ENCODE measurements at regions not wholly inside any gene's neighbourhood (a gene's known extent, or its start where the extent isn't known, plus 50 kb on each side); places are given as distances from the start of the nearest gene placed in this dataset.
A peak's percentile ranks its signal among the peaks of the same experiment; 100 is the strongest.
"Not testable (repeated sequence)": the region's sequence is repeated elsewhere in the genome, so short reads cannot be mapped to it uniquely, and the experiment has no call there.

DNA sequence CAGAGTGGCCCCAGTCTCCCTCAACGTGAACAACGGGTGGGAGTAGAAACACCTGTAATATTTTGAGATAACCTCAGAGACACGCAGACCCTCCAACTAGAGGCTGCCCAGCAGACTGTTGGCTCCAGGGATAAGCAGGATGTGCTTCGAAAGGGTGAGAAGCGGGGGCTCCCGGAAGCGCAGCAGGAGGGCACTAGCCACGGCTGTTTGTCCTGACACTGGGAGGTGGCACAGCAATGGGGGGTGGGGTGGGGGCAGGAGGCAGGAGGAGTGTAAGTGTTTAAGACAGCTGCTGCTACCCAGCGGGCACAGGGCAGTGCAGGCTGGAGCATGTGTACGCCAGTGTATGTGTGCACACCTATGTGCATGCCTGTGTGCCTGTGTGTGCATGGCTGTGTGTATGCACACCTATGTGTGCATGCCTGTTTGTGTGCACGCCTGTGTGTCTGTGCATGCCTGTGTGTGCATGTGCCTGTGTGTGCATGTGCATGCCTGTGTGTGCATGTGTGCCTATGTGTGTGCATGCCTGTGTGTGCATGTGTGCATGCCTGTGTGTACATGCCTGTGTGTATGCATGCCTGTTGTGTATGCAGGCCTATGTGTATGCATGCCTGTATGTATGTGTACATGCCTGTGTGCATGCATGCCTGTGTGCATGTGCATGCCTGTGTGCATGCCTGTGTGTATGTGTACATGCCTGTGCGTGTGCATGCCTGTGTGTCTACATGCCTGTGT lies 154.7 kb downstream of the SHANK2 start:
- no peak for DNase-seq (ENCODE audit: low read depth)

DNA sequence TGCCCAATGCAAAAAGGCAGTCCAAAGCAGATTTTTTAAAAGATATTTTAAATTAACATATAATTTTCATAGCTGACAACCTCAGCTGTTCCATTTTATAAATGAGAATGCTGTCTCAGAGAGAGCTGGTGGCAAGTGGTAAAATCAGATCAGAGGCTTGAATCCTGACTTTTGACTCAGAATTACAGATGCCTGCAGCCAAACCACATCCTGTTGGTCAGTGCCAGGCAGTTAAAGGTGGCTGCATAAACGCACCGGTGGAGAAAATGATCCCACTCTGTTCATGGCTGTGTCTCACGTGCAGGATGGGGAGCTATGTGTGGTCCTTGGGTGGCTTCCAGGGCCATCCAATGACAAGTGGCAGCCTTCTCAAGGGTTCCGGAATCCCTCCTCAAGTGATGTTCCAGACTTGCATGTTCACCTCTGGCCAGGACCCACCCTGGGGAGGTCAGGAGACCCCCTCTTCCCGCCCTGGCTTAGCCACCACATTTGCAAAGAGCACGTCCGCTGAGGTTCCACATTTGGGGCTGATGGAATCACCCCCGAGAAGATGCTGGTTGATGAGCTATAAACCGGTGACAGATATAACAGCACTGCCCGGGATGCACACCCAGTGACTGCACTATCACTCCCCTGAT lies 155.5 kb downstream of the SHANK2 start:
- no peak for DNase-seq (ENCODE audit: low read depth)

DNA sequence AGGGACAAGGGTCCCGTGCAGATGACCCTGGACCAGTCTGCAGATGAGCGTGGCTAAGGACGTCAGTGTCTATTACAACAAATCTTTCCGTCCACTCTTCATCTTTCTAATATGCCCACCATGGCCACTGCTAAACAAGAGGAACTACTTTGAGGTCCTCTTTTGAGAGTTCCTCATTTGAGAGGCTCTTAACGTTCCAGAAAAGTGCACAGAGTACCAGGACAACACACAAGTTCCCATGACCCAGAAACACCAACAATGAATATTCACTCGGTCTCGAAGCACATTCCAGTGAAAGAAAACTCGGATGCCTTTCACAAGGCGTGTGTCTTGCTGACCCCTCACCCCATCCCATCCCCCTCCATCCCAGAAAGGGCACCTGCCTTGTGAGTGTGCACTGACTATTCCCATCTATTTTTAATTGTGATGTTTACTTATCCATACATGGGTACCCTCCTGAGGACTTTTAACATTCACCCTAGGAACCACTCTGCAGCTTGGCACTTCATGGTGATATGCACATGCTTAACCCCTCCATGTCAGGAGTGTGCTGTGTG lies 157.0 kb downstream of the SHANK2 start:
- no peak for DNase-seq (ENCODE audit: low read depth)

DNA sequence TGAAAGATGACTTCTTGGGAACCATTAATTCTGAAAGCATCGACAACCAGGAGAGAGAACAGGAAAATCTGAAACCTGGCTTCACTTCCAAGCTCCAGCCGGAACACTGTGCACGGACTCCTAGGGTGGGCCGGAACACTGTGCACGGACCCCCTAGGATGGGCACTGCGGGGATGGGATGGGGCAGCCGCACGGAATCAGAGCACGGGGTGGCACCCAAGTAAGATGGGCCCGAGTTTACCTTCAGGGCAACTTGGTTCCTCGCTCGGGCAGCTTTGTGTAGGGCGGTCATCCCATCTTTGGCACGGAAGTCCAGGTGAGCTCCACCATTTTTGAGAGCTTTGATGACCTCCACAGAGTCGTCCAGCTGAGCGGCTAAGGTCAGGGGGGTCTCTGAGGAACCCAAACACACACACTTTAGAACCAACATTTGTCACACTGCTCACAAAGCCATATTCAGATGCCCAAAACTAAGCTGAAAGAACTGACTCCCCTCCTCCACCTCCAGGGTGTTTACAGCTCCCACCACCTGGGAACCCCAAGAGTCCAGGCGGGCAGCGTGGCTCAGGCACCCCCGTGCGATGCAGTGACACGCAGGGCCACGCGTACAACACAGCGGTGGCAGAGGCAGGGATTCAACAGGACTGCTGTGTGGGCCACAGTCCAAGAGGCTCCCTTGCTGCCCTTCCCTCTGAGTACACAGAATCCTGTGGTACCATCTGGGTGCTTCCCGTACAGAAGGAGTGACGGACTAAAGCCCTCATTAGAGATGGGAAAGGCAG lies 157.9 kb downstream of the SHANK2 start:
- DNase-seq (ENCODE audit: low read depth), result no peak

DNA sequence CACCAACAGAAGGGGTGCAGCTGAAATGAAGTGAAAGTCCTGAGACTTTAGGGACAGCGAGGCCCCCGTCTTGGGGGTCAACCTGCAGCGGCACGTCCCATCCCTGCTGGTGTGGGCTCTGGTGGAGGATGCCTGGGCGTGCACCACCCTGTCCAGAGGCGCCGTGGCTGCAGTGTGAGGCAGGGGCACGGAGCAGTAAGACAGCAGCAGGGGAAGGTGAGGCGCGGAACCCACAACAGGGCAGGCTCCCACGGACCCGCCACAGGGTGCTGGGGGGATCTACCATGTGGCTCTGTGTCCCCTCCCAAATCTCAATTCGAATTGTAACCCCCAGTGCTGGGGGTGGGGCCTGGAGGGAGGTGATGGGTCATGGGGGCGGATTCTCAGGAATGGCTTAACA lies 158.6 kb downstream of the SHANK2 start:
- DNase-seq (ENCODE audit: low read depth), result no peak

DNA sequence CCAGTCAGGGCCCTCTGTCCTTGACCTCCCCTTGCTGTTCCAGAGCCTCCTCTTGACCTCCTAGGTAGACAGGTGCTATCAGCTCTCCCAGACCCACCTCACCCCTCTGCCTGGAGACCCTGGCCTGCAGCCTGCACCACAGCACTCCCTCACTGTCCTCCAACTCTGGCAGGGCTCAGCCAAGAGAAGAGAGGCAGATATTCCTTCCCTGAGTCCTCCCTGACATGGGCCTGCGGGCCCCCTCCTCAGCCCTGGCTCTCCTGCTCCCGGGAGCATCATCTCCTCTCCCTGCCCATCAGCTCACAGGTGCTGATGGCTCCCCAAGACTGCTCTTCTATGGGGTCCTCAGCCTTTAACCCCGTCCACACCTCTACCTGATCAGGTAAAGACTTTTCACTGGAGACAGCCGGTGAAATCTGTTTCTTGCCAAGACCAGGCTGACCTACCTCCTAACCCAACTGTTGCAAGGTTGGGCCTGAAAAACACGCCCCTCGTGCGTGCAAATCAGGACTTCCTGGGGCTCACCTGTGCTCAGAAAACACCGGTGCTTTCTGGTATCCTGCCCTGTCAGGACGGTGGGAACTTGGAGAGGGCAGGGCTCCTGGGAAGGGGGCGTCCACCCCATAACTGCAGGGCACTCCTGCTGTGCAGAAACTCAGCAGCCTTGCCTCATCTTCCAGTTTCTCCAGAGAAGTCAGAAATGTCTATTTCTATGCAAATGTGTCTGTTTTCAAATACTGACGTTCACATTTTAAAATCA lies 160.7 kb downstream of the SHANK2 start:
- no peak for DNase-seq (ENCODE audit: low read depth)

DNA sequence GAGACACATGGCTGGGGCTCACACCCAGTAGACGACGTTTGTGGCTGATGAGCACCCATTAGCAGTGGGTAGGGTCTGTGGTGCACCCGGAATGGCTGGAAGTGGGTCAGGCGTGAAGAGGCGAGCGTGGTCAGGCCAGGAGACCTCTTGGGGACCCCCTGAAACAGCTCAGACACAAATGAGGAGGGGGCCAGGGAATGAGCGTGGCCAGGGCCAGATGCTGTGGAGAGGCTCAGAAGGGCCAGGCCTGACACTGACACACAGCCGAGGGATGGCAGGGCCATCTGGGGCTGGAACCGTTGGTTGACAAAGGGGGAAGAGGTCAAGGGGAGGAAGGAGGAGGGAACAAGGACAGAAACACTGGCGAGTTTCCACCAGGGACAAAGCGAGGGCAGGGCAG lies 162.8 kb downstream of the SHANK2 start:
- DNase-seq (ENCODE audit: low read depth), result no peak

DNA sequence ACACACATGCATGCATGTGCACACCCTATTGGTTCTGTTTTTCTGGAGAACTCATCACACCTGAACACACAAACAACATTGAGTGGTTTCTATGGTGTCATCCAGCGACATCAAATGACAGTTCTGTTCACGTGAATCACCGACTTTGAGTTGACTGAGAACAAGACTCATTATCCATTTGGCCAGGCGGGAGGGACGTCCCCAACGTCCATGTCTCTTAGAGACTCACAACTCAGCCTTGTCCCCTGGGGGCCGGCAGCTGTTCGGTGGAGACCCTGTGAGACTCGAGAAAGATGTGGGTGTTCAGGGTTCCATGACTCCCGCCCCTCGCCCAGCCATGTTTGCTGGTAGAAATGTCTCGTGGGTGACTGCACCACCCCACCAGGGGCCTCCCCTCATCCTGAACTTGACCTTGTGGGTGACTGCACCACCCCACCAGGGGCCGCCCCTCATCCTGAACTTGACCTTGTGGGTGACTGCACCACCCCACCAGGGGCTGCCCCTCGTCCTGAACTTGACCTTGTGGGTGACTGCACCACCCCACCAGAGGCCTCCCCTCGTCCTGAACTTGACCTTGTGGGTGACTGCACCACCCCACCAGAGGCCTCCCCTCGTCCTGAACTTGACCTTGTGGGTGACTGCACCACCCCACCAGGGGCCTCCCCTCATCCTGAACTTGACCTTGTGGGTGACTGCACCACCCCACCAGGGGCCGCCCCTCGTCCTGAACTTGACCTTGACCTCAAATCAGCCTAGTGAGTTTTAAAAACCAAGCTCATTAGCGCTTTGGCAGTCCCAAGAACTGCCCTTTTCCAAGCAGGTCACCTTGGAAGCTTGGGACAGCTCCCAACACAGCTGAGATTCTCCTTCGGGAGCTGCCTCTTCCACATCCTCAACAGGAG lies 163.8 kb downstream of the SHANK2 start:
- not testable (repeated sequence) for DNase-seq (ENCODE audit: low read depth)

DNA sequence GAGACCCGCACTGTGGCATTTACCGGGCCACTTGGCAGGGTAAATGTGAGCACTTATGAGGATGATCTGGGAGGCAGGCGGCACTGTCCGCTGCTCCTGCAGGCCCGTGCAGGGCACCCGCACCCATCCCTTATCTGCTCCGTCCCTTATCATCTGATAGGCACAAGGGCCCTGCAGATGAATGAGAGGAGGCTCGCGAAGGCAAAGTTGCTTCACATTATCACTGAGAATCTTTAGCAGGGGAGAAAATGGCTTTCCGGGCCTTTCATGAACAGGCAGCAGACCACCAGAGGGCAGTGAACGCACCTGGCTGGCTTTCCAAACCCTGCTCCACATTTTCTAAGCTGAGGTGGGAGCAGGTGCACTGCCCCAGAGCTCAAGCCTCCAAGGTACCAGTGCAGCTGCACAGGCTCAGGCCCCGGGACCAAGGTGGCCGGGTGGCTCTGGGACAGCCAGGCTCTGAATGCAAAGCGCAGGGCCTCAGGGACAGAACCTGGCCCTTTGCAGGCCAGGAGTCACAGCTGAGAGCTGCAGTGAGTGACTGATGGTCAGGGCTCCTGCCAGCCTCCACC lies 165.6 kb downstream of the SHANK2 start:
- DNase-seq (ENCODE audit: low read depth), result no peak

DNA sequence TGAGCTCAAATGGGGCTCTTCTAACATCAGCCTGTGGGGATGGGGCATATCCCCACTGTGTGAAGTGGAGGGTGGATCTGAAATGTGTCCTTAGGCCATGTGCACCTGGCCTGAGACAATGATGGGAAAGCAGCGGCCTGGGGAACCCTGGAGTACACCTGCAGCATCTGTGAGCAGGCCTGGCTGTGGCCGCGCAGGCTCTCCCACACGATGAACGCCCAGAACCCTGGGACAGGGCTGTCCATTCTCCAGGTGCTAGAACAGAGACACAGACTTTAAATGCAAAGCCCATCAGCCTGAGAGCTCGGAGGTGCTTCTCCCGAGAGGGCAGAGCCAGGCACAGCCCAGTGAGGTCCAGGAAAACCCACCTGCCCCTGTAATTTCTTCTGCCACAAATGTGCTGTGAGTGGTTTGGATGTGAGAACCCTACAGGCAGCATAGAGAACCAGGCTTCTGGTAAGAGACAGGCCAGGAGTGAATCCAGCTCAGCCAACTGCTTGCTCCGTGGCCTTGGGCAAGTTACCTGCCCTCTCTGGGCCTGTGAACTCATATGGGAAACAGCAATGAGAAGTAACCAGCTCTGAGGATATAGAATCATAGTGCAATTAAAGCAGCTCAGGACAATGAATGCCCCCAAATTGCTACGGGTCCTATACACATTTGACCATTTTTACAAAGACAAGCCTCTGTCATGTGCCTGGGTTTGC lies 167.9 kb downstream of the SHANK2 start:
- no peak for DNase-seq (ENCODE audit: low read depth)

DNA sequence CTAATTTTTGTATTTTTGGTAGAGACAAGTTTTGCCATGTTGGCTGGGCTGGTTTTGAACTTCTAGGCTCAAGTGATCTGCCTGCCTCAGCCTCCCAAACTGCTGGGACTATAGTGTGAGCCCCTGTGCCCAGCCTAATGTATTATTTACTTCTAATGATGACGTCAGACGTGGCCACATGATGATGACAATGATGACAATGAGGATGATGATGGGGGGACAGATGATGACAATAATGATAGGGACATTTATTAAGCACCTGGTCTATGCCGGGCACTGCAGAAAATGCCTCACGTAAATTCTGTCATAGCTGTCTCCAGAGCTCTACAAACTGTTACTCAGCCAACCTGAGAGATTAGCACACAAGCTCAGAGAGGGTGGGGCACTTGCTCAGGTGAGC lies 169.3 kb downstream of the SHANK2 start:
- no peak for DNase-seq (ENCODE audit: low read depth)

DNA sequence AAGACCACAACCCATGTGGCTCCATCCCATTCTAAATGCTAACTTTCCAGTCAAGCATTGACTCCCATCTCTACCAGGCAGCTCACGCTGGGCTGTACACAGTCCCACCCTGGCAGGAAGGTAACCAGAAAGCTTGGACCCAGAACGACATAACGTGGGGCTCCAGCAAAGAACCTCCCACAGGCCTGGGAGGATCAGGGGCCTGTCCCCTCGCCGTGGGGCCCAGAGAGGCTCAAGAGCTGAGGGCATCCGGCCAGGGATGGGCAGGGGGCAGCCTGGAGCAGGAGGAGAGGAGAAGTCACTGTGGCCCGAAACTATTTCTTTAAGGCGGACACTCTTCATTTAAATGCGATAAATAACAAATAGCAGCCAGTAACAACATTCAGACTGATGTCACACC lies 169.9 kb downstream of the SHANK2 start:
- no peak for DNase-seq (ENCODE audit: low read depth)

DNA sequence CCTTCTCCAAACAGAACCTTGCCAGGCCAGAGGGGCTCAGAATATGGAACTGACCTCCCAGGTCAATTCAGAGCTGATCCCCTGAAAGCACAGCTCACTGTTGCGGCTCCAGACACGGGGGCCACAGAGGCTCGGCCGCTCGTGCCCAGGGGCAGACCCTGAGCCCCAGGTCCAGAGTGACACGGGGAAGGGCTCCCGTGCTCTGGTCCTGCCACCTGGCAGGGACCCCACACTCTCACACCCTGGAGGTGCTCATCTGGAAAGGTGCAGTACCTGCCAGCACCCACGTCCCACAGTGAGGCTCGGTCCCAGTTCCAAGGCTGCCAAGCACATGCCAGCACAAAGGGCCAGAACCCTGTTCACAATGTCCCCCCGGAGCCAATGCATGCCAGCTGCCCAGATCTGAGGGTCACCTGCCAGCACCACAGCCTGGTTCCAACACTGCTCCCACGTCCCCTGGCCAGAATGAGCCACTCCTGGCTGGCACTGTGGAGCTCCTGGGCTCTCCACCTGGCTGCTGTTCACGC lies 170.6 kb downstream of the SHANK2 start:
- no peak for DNase-seq (ENCODE audit: low read depth)

DNA sequence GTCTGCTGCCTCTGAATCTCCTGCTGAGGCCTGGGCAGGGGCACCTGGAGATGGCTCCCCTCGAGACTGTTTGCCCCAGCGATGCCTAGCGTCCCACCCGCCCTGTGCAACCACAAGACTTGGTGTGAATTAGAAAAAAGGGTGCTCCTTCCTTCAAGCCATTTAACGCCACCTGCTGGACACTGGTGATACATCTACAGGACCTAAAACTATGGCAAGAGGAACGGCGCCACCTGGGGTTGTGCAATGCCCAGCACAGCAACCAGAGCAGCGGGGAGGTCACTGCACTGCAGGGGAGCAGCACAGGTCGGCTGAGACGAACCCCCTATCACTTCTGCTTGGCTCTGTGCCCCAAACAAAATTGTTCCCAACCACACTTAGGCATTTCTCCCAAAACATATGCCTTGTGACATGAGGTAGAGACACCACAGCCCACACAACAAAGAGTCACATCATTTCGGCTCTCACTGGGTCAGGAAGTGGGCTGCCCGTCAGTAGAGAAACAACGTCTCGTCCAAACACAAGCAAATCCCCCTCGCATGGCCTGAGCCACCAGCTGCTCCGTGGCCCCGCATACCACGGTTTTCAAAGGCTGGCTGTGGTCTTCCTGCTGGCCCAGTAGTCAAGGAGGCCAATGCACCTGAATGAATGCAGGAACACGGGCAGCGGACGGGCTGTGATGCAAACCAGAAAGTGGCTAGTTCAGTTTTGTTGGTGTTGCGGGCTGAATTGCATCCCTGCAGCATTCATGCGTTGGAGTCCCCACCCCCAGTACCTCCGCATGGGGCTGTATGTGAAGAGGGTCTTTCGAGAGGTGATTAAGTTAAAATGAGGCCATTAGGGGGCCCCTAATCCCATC lies 171.9 kb downstream of the SHANK2 start:
- peak; percentile 30 for DNase-seq (ENCODE audit: low read depth)

DNA sequence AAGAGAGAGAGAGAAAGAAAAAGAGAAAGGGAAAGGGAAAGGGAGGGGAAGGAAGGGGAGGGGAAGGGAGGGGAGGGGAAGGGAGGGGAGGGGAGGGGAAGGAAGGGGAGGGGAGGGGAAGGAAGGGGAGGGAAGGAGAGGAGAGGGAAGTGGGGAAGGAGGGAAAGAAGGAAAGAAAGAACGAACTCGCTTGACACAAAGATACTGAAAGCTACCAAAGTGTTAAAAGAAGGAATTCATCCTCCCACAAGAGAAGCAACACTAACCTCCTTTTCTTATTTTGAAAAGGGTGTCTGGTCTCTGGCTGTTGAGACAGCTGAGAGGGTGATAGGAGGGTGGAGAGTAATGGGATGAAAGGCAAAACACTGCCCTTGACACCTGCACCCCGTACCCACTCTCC lies 172.6 kb downstream of the SHANK2 start:
- DNase-seq (ENCODE audit: low read depth), result no peak

DNA sequence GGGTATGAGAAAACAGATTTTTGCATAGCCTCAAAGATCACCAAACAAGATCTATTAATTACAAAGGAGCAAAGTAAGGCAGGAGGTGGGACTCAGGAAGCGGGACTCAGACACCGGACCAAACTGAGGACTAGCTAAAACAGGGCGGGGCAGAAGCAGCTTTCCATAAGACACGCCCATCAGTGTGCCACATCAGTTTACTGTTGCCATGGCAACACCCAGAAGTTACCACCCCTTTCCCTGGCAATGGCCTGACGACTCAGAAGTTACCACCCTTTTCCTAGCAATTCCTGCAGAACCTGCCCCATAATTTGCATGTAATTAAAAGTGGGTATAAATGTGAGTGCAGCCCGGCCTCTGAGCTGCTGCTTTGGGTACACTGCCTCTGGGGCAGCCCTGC lies 173.9 kb downstream of the SHANK2 start:
- no peak for DNase-seq (ENCODE audit: low read depth)

DNA sequence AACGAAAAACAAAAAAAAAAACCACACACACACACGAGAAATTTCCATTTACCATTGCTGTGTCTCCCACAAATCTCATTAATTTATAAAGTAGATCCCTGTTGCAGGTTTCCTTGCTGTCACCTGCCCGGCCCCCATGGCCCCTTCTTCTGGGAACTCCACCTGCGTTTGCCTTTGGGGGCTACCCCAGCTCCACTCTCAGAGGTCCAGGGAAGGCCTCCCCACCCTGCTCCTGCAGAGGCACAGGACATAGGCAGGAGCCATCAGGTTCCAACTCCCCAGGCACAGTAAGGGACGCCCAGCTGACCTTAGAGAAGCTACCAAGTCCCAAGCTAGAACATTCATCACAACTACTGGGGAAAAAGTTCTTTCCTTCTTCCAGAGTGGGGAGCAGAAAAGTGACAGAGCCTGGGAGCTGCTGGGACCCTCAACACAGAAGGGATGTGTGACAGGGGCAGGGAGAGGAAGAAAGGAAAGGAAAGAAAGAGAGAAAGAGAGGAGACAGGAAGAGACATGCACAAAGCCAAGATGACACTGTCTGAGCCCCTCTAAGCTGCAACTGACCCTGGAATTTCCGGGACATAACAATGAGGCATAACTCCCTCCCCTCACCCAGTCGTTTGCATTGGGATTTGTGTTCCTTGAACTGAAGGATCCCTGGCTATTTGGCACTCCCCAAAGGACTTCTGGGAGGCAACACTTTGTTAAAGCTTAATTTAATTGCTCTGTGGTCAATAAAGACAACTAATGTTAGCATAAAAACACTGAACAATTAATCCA lies 175.7 kb downstream of the SHANK2 start:
- no peak for DNase-seq (ENCODE audit: low read depth)

DNA sequence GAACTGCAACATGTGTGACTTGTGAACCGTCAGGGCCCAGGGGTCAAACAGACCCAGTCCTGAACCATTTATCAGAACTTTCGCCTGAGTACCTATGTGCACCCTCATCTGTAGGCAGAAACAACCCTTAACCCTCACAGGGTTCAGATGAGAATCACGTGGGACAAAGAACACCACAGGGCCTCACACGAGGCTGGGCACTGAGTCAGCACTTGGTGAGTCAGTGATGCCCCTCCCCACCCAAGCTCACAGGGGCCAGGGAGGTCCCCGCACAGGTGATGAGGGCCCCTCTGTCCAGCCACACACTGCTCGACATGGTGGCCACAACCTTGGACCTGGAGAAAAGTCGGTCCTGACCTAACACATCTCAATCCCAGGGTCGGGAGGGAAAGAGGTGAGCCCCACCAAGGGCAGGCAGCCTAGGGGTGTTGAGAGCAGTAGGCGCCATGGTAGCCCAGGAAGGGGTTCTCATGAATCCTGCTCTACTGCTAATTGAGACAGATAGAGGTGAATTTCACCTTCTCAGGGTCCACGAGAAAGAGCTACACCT lies 176.4 kb downstream of the SHANK2 start:
- no peak for DNase-seq (ENCODE audit: low read depth)

Data from stimulated activated CD8-positive, alpha-beta memory T cell treated with anti-CD3 and anti-CD28 coated beads, Interleukin-4, amount 100 ng/mL, for 24 hours (primary cell).